C4-2B (cell line): ENCODE measurements at regions not wholly inside any gene's neighbourhood (a gene's known extent, or its start where the extent isn't known, plus 50 kb on each side); places are given as distances from the start of the nearest gene placed in this dataset.

Experiments used
- CTCF ChIP-seq: fragments of 450-650 bp; conservative IDR thresholded peaks from 2 replicates; pipeline ENCODE4 v1.5.1; 2017; ENCODE audit warnings: mild to moderate bottlenecking
- ZFX ChIP-seq: fragments of 450-650 bp; IDR thresholded peaks from 2 replicates; pipeline ENCODE4 v1.6.1; 2017

GRCh38 chr5:51027271-51027670, 356.0 kb upstream of the ISL1 start:
- TF ChIP-seq CTCF (no peak), ZFX (no peak)
